ENCODE measurements at regions not wholly inside any gene's neighbourhood (a gene's known extent, or its start where the extent isn't known, plus 50 kb on each side); places are given as distances from the start of the nearest gene placed in this dataset.

- intact Hi-C loops (cut with micrococcal nuclease) = no loop called here
- DNase-seq = no peak
These were observed 62.4 kb downstream of the CLDN17 start for GRCh38 chr21:30104241-30104640.

GRCh38 chr21:30102871-30103270 is 63.7 kb downstream of the CLDN17 start:
- H3K36me3 ChIP-seq = no peaks in the 10 kb centered on the region
- H3K27ac ChIP-seq (replicated peaks) = no peak overlapping the region
- no peaks in the 10 kb centered on the region for H3K9me3 ChIP-seq (replicated peaks)
- no peaks in the 10 kb centered on the region for H3K4me1 ChIP-seq
- no peak for DNase-seq
- no peak overlapping the region for H3K4me3 ChIP-seq
- H3K27me3 ChIP-seq (ENCODE audit: low read depth) = no peaks in the 10 kb centered on the region
- TF ChIP-seq, protein P1, sequence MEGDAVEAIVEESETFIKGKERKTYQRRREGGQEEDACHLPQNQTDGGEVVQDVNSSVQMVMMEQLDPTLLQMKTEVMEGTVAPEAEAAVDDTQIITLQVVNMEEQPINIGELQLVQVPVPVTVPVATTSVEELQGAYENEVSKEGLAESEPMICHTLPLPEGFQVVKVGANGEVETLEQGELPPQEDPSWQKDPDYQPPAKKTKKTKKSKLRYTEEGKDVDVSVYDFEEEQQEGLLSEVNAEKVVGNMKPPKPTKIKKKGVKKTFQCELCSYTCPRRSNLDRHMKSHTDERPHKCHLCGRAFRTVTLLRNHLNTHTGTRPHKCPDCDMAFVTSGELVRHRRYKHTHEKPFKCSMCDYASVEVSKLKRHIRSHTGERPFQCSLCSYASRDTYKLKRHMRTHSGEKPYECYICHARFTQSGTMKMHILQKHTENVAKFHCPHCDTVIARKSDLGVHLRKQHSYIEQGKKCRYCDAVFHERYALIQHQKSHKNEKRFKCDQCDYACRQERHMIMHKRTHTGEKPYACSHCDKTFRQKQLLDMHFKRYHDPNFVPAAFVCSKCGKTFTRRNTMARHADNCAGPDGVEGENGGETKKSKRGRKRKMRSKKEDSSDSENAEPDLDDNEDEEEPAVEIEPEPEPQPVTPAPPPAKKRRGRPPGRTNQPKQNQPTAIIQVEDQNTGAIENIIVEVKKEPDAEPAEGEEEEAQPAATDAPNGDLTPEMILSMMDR (IDR thresholded peaks at IDR 0.05; ENCODE audit: borderline replicate concordance) = no peak
- intact Hi-C loops (cut with micrococcal nuclease) = no loop called here

More at GRCh38 chr21:30104241-30104640, 62.4 kb downstream of the CLDN17 start:
- no peaks in the 10 kb centered on the region for H3K4me1 ChIP-seq
- no peak overlapping the region for H3K4me3 ChIP-seq
- no peak overlapping the region for H3K27ac ChIP-seq (replicated peaks)
- TF ChIP-seq, protein P1 (IDR thresholded peaks at IDR 0.05; ENCODE audit: borderline replicate concordance) = no peak
- no peaks in the 10 kb centered on the region for H3K36me3 ChIP-seq
- no peaks in the 10 kb centered on the region for H3K27me3 ChIP-seq (ENCODE audit: low read depth)
- no peaks in the 10 kb centered on the region for H3K9me3 ChIP-seq (replicated peaks)

DNA sequence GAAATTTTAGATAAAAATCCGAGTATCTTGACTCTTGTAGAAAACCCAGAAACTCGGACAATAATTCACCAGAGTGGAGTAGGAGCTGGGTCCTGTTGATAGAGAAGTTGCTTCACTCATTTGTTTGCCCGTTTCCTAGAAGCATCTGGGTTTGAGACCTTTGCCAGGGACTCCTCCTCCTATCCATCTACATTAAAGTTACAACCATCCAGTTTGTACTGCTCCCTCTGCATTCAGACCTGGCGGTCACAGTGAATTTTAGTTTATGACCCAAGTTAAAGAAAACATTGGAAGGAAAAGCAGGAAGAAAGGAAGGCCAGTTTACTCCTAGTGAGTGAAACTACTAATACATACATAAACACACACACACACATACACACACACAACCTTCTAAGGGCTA is 64.6 kb downstream of the CLDN17 start:
- TF ChIP-seq, protein P1 (IDR thresholded peaks at IDR 0.05; ENCODE audit: borderline replicate concordance) = no peak
- H3K27me3 ChIP-seq (ENCODE audit: low read depth) = no peaks in the 10 kb centered on the region
- no peaks in the 10 kb centered on the region for H3K36me3 ChIP-seq
- no peak for DNase-seq
- H3K4me1 ChIP-seq = no peaks in the 10 kb centered on the region
- H3K4me3 ChIP-seq = no peak overlapping the region
- H3K9me3 ChIP-seq (replicated peaks) = no peaks in the 10 kb centered on the region
- no peak overlapping the region for H3K27ac ChIP-seq (replicated peaks)
- intact Hi-C loops (cut with micrococcal nuclease) = no loop called here

DNA sequence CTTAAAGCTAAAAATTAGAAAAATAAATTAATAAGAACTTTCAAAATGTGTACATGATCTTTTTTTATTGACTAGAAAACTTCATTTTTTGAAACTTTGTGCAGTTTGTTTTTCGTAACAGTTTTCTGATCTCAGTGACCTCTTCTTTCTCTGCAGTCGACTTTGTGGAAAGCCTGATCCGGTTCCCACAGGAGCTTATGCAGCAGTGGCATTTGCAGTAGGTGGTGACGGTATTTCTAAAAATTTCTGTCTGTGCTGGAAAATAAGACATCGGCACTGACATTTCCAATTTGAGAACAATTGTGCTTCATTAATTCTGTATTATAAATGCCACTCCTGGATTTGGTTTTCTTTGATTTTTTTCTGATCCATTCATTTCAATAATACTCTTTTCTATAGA is 68.8 kb downstream of the CLDN17 start:
- TF ChIP-seq, protein P1 (IDR thresholded peaks at IDR 0.05; ENCODE audit: borderline replicate concordance) = no peak
- DNase-seq = no peak
- Histone ChIP-seq H3K9me3 (replicated peaks) (no peaks in the 10 kb centered on the region), H3K36me3 (no peaks in the 10 kb centered on the region), H3K4me3 (no peak overlapping the region), H3K27ac (replicated peaks) (no peak overlapping the region), H3K27me3 (ENCODE audit: low read depth) (no peaks in the 10 kb centered on the region), H3K4me1 (no peaks in the 10 kb centered on the region)
- intact Hi-C loops (cut with micrococcal nuclease) = no loop called here

- Histone ChIP-seq H3K27ac (replicated peaks) (no peak overlapping the region), H3K4me3 (no peak overlapping the region), H3K36me3 (no peaks in the 10 kb centered on the region), H3K4me1 (no peaks in the 10 kb centered on the region), H3K27me3 (ENCODE audit: low read depth) (peaks cover 13% of the 10 kb centered on the region), H3K9me3 (replicated peaks) (peaks cover 10% of the 10 kb centered on the region)
- TF ChIP-seq, protein P1 (IDR thresholded peaks at IDR 0.05; ENCODE audit: borderline replicate concordance) = no peak
- DNase-seq = no peak
- intact Hi-C loops (cut with micrococcal nuclease) = no loop called here
These were observed 83.2 kb downstream of the CLDN17 start for GRCh38 chr21:30083225-30083945.

Measured in left ventricle myocardium inferior (tissue), 1 donor.